ENCODE measurements at regions not wholly inside any gene's neighbourhood (a gene's known extent, or its start where the extent isn't known, plus 50 kb on each side); places are given as distances from the start of the nearest gene placed in this dataset.
"Not testable (repeated sequence)": the region's sequence is repeated elsewhere in the genome, so short reads cannot be mapped to it uniquely, and the experiment has no call there.

GRCh38 chr1:96598416-96599168 lies 123.0 kb upstream of the PTBP2 start:
- H2AFZ ChIP-seq (ENCODE audit: low read depth), result no peak overlapping the region
- DNase-seq, result no peak
- CTCF ChIA-PET, result no interaction called here

GRCh38 chr1:96604620-96605019 lies 117.0 kb upstream of the PTBP2 start:
- H3K4me3 ChIP-seq (ENCODE audit: low read depth in 2 of 2, low read length in 1 of 2), result not testable (repeated sequence)

More at GRCh38 chr1:96598416-96599168, 123.0 kb upstream of the PTBP2 start:
- no peaks in the 10 kb centered on the region for H3K36me3 ChIP-seq (replicated peaks in 1 of 2; ENCODE audit: control insufficient read depth in 1 of 2, insufficient read depth in 2 of 2, low read length in 1 of 2)
- no peak overlapping the region for H3K27ac ChIP-seq (ENCODE audit: low read depth in 2 of 2, low read length in 1 of 2)
- H4K20me1 ChIP-seq (ENCODE audit: insufficient read depth), result no peaks in the 10 kb centered on the region
- WGBS (ENCODE audit: low lambda C conversion rate), result 39% methylated on average over 4 of the region's 4 CpGs
- H3K9me2 ChIP-seq, result no peaks in the 10 kb centered on the region
- H3K4me3 ChIP-seq (ENCODE audit: low read depth in 2 of 2, low read length in 1 of 2), result no peak overlapping the region
- no peaks in the 10 kb centered on the region for H3K27me3 ChIP-seq (ENCODE audit: insufficient read depth)
- no peaks in the 10 kb centered on the region for H3K4me1 ChIP-seq (ENCODE audit: control insufficient read depth in 1 of 2, insufficient read depth in 2 of 2, low read depth in 1 of 2, low read length in 1 of 2)
- H3K9ac ChIP-seq, result no peak overlapping the region
- no peaks in the 10 kb centered on the region for H3K79me2 ChIP-seq (ENCODE audit: insufficient read depth)
- no peak overlapping the region for H3K4me2 ChIP-seq
- POLR2A ChIA-PET, result no interaction called here
- TF ChIP-seq CHD2 (IDR thresholded peaks at IDR 0.05; ENCODE audit: low read length, partially characterized antibody) (no peak), POLR2AphosphoS5 (IDR thresholded peaks at IDR 0.05; ENCODE audit: low read depth, low read length) (no peak), RAD21 (IDR thresholded peaks at IDR 0.05; ENCODE audit: low read length) (no peak), FOXM1 (IDR thresholded peaks at IDR 0.05; ENCODE audit: low read depth) (no peak), SMC3 (IDR thresholded peaks at IDR 0.05; ENCODE audit: low read depth, low read length) (no peak), PBX3 (IDR thresholded peaks at IDR 0.05) (no peak), EZH2phosphoT487 (IDR thresholded peaks at IDR 0.05; ENCODE audit: borderline replicate concordance, low read depth) (no peak), EP300 (IDR thresholded peaks at IDR 0.05; ENCODE audit: borderline replicate concordance in 1 of 2, low read depth in 1 of 2, low read length in 1 of 2) (no peak), TAF1 (IDR thresholded peaks at IDR 0.05; ENCODE audit: borderline replicate concordance, low read depth, low read length) (no peak), MEF2A (IDR thresholded peaks at IDR 0.05; ENCODE audit: borderline replicate concordance, low read depth) (no peak), FOXJ3 (CRISPR knock-in tag; IDR thresholded peaks at IDR 0.05) (no peak), MAX (IDR thresholded peaks at IDR 0.05; ENCODE audit: low read depth) (no peak), RFX5 (IDR thresholded peaks at IDR 0.05; ENCODE audit: low read length) (no peak), MXI1 (IDR thresholded peaks at IDR 0.05; ENCODE audit: low read depth, low read length) (no peak), NFIC (IDR thresholded peaks at IDR 0.05; ENCODE audit: borderline replicate concordance) (no peak), IRF3 (IDR thresholded peaks at IDR 0.05; ENCODE audit: low read depth, low read length) (no peak), GATA2 (CRISPR knock-in tag; IDR thresholded peaks at IDR 0.05) (no peak)
- H3F3A ChIP-seq (replicated peaks; ENCODE audit: insufficient read depth), result no peaks in the 10 kb centered on the region
- H3K9me3 ChIP-seq, result no peaks in the 10 kb centered on the region

GRCh38 chr1:96617375-96617774 lies 104.2 kb upstream of the PTBP2 start:
- H3K9me3 ChIP-seq; H3K36me3 ChIP-seq (replicated peaks in 1 of 2; ENCODE audit: control insufficient read depth in 1 of 2, insufficient read depth in 2 of 2, low read length in 1 of 2); DNase-seq; H3F3A ChIP-seq (replicated peaks; ENCODE audit: insufficient read depth); H3K4me2 ChIP-seq; H3K9ac ChIP-seq; H2AFZ ChIP-seq (ENCODE audit: low read depth); H3K27ac ChIP-seq (ENCODE audit: low read depth in 2 of 2, low read length in 1 of 2); H3K9me2 ChIP-seq; H4K20me1 ChIP-seq (ENCODE audit: insufficient read depth); CTCF ChIA-PET; H3K27me3 ChIP-seq (ENCODE audit: insufficient read depth); H3K4me1 ChIP-seq (ENCODE audit: control insufficient read depth in 1 of 2, insufficient read depth in 2 of 2, low read depth in 1 of 2, low read length in 1 of 2); H3K4me3 ChIP-seq (ENCODE audit: low read depth in 2 of 2, low read length in 1 of 2); H3K79me2 ChIP-seq (ENCODE audit: insufficient read depth); POLR2A ChIA-PET: not testable (repeated sequence)
- no CpG with 5 or more reads among the region's 5 CpGs for WGBS (ENCODE audit: low lambda C conversion rate)

More at GRCh38 chr1:96604620-96605019, 117.0 kb upstream of the PTBP2 start:
- H3K27me3 ChIP-seq (ENCODE audit: insufficient read depth); DNase-seq; H3F3A ChIP-seq (replicated peaks; ENCODE audit: insufficient read depth); H3K9me2 ChIP-seq; H3K9me3 ChIP-seq; H3K36me3 ChIP-seq (replicated peaks in 1 of 2; ENCODE audit: control insufficient read depth in 1 of 2, insufficient read depth in 2 of 2, low read length in 1 of 2); POLR2A ChIA-PET; H3K79me2 ChIP-seq (ENCODE audit: insufficient read depth); H3K4me2 ChIP-seq; H3K9ac ChIP-seq; H4K20me1 ChIP-seq (ENCODE audit: insufficient read depth); H3K27ac ChIP-seq (ENCODE audit: low read depth in 2 of 2, low read length in 1 of 2); H2AFZ ChIP-seq (ENCODE audit: low read depth); CTCF ChIA-PET; H3K4me1 ChIP-seq (ENCODE audit: control insufficient read depth in 1 of 2, insufficient read depth in 2 of 2, low read depth in 1 of 2, low read length in 1 of 2): not testable (repeated sequence)
- 75% methylated on average over 16 of the region's 16 CpGs for WGBS (ENCODE audit: low lambda C conversion rate)

Data from SK-N-SH (cell line).